ENCODE measurements at regions not wholly inside any gene's neighbourhood (a gene's known extent, or its start where the extent isn't known, plus 50 kb on each side); places are given as distances from the start of the nearest gene placed in this dataset.
"Not testable (repeated sequence)": the region's sequence is repeated elsewhere in the genome, so short reads cannot be mapped to it uniquely, and the experiment has no call there.

- DNase-seq (ENCODE audit: low spot score): no peak
These were observed 50.4 kb downstream of the HAPSTR1 start for GRCh38 chr16:9141813-9142212.

GRCh38 chr16:9144106-9144505 is 52.7 kb downstream of the HAPSTR1 start:
- DNase-seq (ENCODE audit: low spot score): no peak

GRCh38 chr16:9148374-9149015 is 57.1 kb downstream of the HAPSTR1 start:
- no peak for DNase-seq (ENCODE audit: low spot score)

- DNase-seq (ENCODE audit: low spot score): no peak
These were observed 59.6 kb downstream of the HAPSTR1 start for GRCh38 chr16:9151074-9151473.

- DNase-seq (ENCODE audit: low spot score): peak; percentile 26
These were observed 60.2 kb downstream of the HAPSTR1 start for GRCh38 chr16:9151597-9151996.

GRCh38 chr16:9152649-9153501 is 61.4 kb downstream of the HAPSTR1 start:
- no peak for DNase-seq (ENCODE audit: low spot score)

GRCh38 chr16:9153502-9153864 is 62.0 kb downstream of the HAPSTR1 start:
- DNase-seq (ENCODE audit: low spot score): no peak

GRCh38 chr16:9154567-9155410 is 63.3 kb downstream of the HAPSTR1 start:
- no peak for DNase-seq (ENCODE audit: low spot score)

- no peak for DNase-seq (ENCODE audit: low spot score)
These were observed 64.4 kb downstream of the HAPSTR1 start for GRCh38 chr16:9155871-9156270.

GRCh38 chr16:9159839-9160550 is 68.6 kb downstream of the HAPSTR1 start:
- peak; percentile 25 for DNase-seq (ENCODE audit: low spot score)

GRCh38 chr16:9160551-9160911 is 69.1 kb downstream of the HAPSTR1 start:
- DNase-seq (ENCODE audit: low spot score): no peak

- DNase-seq (ENCODE audit: low spot score): no peak
These were observed 74.2 kb downstream of the HAPSTR1 start for GRCh38 chr16:9165681-9166080.

GRCh38 chr16:9166326-9166993 is 75.0 kb downstream of the HAPSTR1 start:
- not testable (repeated sequence) for DNase-seq (ENCODE audit: low spot score)

GRCh38 chr16:9169094-9169493 is 77.7 kb downstream of the HAPSTR1 start:
- DNase-seq (ENCODE audit: low spot score): no peak

GRCh38 chr16:9170470-9170869 is 79.0 kb downstream of the HAPSTR1 start:
- no peak for DNase-seq (ENCODE audit: low spot score)

GRCh38 chr16:9176547-9177418 is 85.3 kb downstream of the HAPSTR1 start:
- DNase-seq (ENCODE audit: low spot score): no peak

- no peak for DNase-seq (ENCODE audit: low spot score)
These were observed 86.4 kb downstream of the HAPSTR1 start for GRCh38 chr16:9177861-9178260.

- DNase-seq (ENCODE audit: low spot score): no peak
These were observed 92.4 kb downstream of the HAPSTR1 start for GRCh38 chr16:9183682-9184353.

GRCh38 chr16:9184354-9184690 is 92.9 kb downstream of the HAPSTR1 start:
- no peak for DNase-seq (ENCODE audit: low spot score)

GRCh38 chr16:9185381-9185780 is 93.9 kb downstream of the HAPSTR1 start:
- no peak for DNase-seq (ENCODE audit: low spot score)

Measured in COLO829 (cell line).